ENCODE measurements at regions not wholly inside any gene's neighbourhood (a gene's known extent, or its start where the extent isn't known, plus 50 kb on each side); places are given as distances from the start of the nearest gene placed in this dataset.

GRCh38 chr1:229888157-229888556 lies 178.9 kb upstream of the GALNT2 start:
- Histone ChIP-seq H3K4me1 (ENCODE audit: insufficient read depth, poor library complexity, severe bottlenecking) (no peaks in the 10 kb centered on the region), H3K4me3 (ENCODE audit: severe bottlenecking) (no peak overlapping the region)
- no peak for TF ChIP-seq CTCF (IDR thresholded peaks at IDR 0.05; ENCODE audit: poor library complexity, severe bottlenecking)

DNA sequence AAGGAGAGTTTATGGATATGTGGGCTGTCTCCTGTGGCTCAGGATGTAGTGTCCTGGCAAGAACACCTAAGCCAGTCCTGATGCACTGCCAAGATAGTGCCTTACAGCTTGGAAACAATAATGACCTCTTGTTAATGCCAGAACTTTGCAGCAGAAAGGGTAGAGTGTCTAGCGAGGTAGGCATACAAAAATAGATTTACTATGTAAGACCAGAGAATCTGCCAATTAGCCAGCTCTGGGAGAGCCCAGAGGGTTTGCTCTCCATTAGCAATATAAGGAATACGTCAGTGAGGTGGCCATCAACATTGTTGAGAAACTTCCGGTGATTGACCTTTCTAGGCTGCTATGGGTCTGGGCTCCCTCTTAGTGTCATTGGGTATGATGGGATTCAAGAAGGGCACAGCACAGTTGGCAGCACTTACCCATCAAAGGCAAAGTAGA lies 178.5 kb upstream of the GALNT2 start:
- DNase-seq (ENCODE audit: low spot score) (no peak), ATAC-seq (ENCODE audit: low read depth) (no peak)
- H3K4me1 ChIP-seq (ENCODE audit: insufficient read depth, poor library complexity, severe bottlenecking), result no peaks in the 10 kb centered on the region
- no peaks in the 10 kb centered on the region for H3K27me3 ChIP-seq (ENCODE audit: insufficient read depth, poor library complexity, severe bottlenecking)
- H3K4me3 ChIP-seq (ENCODE audit: severe bottlenecking), result no peak overlapping the region
- no peaks in the 10 kb centered on the region for H3K36me3 ChIP-seq (ENCODE audit: low read depth)
- no peak for TF ChIP-seq CTCF (IDR thresholded peaks at IDR 0.05; ENCODE audit: poor library complexity, severe bottlenecking)
- no peaks in the 10 kb centered on the region for H3K9me3 ChIP-seq (ENCODE audit: severe bottlenecking)
- no peak overlapping the region for H3K27ac ChIP-seq (ENCODE audit: poor library complexity, severe bottlenecking)

More at GRCh38 chr1:229888157-229888556, 178.9 kb upstream of the GALNT2 start:
- DNase-seq (ENCODE audit: low spot score) (no peak), ATAC-seq (ENCODE audit: low read depth) (no peak)
- H3K9me3 ChIP-seq (ENCODE audit: severe bottlenecking), result no peaks in the 10 kb centered on the region
- no peaks in the 10 kb centered on the region for H3K36me3 ChIP-seq (ENCODE audit: low read depth)
- no peaks in the 10 kb centered on the region for H3K27me3 ChIP-seq (ENCODE audit: insufficient read depth, poor library complexity, severe bottlenecking)
- H3K27ac ChIP-seq (ENCODE audit: poor library complexity, severe bottlenecking), result no peak overlapping the region

DNA sequence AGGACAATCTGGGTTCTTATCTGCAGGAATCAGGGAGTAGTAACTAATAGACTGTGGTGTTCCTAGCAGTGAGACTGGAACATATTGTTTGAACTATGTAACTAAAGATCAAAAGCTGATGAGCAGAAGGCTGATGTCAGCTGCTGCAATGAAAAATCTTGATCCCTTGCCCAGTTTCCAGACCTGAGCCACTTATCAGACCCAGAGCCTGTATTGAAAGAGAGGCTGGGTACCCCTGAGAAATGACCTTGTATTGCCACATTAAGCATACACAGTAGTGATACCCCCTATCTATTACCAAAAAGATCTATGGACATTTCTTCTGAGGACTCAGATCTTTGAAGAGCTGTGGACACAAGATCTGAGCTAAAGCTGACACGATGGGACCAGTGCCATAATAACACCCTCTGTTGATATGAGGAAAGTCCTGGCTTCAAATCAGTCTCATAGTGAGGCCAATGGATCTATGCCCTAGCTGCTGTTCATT lies 178.0 kb upstream of the GALNT2 start:
- TF ChIP-seq CTCF (IDR thresholded peaks at IDR 0.05; ENCODE audit: poor library complexity, severe bottlenecking), result no peak
- Histone ChIP-seq H3K4me3 (ENCODE audit: severe bottlenecking) (no peak overlapping the region), H3K36me3 (ENCODE audit: low read depth) (no peaks in the 10 kb centered on the region), H3K27ac (ENCODE audit: poor library complexity, severe bottlenecking) (no peak overlapping the region), H3K4me1 (ENCODE audit: insufficient read depth, poor library complexity, severe bottlenecking) (no peaks in the 10 kb centered on the region), H3K9me3 (ENCODE audit: severe bottlenecking) (no peaks in the 10 kb centered on the region), H3K27me3 (ENCODE audit: insufficient read depth, poor library complexity, severe bottlenecking) (no peaks in the 10 kb centered on the region)
- DNase-seq (ENCODE audit: low spot score), result no peak
- ATAC-seq (ENCODE audit: low read depth), result no peak

DNA sequence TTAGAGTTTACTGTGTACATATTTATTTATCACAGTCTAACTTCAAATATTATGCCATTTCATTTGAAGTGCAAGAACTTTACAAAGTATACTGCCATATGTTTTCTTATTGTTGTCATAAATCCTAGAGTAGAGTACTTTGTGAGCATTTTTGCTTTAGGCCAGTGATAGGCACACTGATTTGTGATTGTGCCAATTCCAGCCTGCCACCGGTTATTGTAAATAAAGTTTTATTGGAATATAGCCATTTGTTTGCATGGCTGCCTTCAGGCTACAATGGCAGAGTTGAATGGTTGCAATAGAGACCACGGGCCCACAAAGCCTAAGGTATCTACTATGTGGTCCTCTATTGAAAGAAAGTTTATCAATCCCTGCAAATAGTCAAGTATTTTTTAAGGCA lies 175.8 kb upstream of the GALNT2 start:
- no peak for DNase-seq (ENCODE audit: low spot score)
- TF ChIP-seq CTCF (IDR thresholded peaks at IDR 0.05; ENCODE audit: poor library complexity, severe bottlenecking), result no peak

DNA sequence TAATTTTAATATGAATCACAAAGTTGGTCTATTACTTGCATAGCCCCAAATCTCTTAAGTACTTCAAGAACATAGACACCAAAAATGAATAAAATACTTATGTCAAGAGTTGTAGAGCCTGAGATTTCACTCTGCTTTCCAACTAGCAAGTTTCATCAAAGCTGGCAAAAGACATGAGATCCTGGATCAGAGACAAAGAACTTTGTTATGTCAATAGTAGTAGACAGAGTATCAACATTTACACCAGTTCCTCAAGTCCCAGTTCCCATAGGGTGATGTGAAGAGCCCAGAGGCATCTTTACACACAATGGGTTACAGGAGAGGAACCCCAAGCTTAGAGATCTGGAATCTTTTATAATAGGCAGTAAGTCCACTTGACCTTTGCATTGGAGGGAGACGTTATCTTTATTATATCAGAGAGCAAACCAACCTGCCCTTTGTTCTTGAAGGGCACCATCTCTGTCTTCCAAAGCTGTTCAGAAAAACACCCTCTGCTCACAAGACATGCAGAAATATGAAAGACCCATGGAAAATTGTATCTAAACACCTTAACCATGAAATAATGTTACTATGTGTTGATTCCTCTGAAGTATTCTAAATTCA lies 174.4 kb upstream of the GALNT2 start:
- no peaks in the 10 kb centered on the region for H3K36me3 ChIP-seq (ENCODE audit: low read depth)
- H3K9me3 ChIP-seq (ENCODE audit: severe bottlenecking), result no peaks in the 10 kb centered on the region
- ATAC-seq (ENCODE audit: low read depth) (no peak), DNase-seq (ENCODE audit: low spot score) (no peak)
- no peaks in the 10 kb centered on the region for H3K4me1 ChIP-seq (ENCODE audit: insufficient read depth, poor library complexity, severe bottlenecking)
- H3K4me3 ChIP-seq (ENCODE audit: severe bottlenecking), result no peak overlapping the region
- no peaks in the 10 kb centered on the region for H3K27me3 ChIP-seq (ENCODE audit: insufficient read depth, poor library complexity, severe bottlenecking)
- TF ChIP-seq CTCF (IDR thresholded peaks at IDR 0.05; ENCODE audit: poor library complexity, severe bottlenecking), result no peak
- no peak overlapping the region for H3K27ac ChIP-seq (ENCODE audit: poor library complexity, severe bottlenecking)

More for the DNA sequence above, 175.8 kb upstream of the GALNT2 start:
- no peak for ATAC-seq (ENCODE audit: low read depth)
- Histone ChIP-seq H3K27me3 (ENCODE audit: insufficient read depth, poor library complexity, severe bottlenecking) (no peaks in the 10 kb centered on the region), H3K4me1 (ENCODE audit: insufficient read depth, poor library complexity, severe bottlenecking) (no peaks in the 10 kb centered on the region), H3K9me3 (ENCODE audit: severe bottlenecking) (no peaks in the 10 kb centered on the region), H3K27ac (ENCODE audit: poor library complexity, severe bottlenecking) (no peak overlapping the region), H3K36me3 (ENCODE audit: low read depth) (no peaks in the 10 kb centered on the region), H3K4me3 (ENCODE audit: severe bottlenecking) (no peak overlapping the region)
